B cell (primary cell): ENCODE measurements at regions not wholly inside any gene's neighbourhood (a gene's known extent, or its start where the extent isn't known, plus 50 kb on each side); places are given as distances from the start of the nearest gene placed in this dataset.

Source experiments
- EZH2 ChIP-seq: IDR thresholded peaks from 2 replicates; pipeline ENCODE4 v1.6.1; 2012; ENCODE audit warnings: borderline replicate concordance, low read depth, mild to moderate bottlenecking, moderate library complexity, low read length; ENCODE audit not compliant: insufficient read depth, poor library complexity, severe bottlenecking
- TF ChIP-seq, protein P1 (sequence below): fragments of 200-600 bp; IDR thresholded peaks from one replicate; pipeline ENCODE4 v1.8.0; 2022; ENCODE audit warnings: antibody characterized with exemption, mild to moderate bottlenecking

DNA sequence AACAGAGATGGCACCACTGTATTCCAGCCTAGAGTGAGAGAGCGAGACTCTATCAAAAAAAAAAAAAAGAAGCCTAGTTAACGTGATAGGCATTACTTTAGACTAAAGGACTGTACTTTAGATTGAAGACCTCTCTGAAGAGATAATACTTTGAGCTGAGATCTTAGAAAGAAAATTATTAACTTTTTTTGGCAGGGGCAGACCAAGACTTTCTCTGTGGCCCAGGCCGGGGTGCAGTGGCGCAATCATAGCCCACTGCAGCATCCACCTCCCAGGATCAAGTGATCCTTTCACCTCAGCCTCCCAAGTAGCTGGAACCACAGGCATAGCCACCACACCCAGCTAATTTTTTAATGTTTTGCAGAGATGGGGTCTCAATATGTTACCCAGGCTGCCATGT is 75.7 kb upstream of the TNRC6A start:
- TF ChIP-seq EZH2 = no peak
- TF ChIP-seq, protein P1, sequence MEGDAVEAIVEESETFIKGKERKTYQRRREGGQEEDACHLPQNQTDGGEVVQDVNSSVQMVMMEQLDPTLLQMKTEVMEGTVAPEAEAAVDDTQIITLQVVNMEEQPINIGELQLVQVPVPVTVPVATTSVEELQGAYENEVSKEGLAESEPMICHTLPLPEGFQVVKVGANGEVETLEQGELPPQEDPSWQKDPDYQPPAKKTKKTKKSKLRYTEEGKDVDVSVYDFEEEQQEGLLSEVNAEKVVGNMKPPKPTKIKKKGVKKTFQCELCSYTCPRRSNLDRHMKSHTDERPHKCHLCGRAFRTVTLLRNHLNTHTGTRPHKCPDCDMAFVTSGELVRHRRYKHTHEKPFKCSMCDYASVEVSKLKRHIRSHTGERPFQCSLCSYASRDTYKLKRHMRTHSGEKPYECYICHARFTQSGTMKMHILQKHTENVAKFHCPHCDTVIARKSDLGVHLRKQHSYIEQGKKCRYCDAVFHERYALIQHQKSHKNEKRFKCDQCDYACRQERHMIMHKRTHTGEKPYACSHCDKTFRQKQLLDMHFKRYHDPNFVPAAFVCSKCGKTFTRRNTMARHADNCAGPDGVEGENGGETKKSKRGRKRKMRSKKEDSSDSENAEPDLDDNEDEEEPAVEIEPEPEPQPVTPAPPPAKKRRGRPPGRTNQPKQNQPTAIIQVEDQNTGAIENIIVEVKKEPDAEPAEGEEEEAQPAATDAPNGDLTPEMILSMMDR = no peak
